NCI-H82 treated with DMSO at 0.1 percent for 48 hours (cell line): ENCODE measurements at regions not wholly inside any gene's neighbourhood (a gene's known extent, or its start where the extent isn't known, plus 50 kb on each side); places are given as distances from the start of the nearest gene placed in this dataset.

Experiments used
- DNase-seq: peaks from one replicate; lab custom pipeline; 2025; ENCODE audit not compliant: unreplicated experiment; lab: John Stamatoyannopoulos, UW

DNA sequence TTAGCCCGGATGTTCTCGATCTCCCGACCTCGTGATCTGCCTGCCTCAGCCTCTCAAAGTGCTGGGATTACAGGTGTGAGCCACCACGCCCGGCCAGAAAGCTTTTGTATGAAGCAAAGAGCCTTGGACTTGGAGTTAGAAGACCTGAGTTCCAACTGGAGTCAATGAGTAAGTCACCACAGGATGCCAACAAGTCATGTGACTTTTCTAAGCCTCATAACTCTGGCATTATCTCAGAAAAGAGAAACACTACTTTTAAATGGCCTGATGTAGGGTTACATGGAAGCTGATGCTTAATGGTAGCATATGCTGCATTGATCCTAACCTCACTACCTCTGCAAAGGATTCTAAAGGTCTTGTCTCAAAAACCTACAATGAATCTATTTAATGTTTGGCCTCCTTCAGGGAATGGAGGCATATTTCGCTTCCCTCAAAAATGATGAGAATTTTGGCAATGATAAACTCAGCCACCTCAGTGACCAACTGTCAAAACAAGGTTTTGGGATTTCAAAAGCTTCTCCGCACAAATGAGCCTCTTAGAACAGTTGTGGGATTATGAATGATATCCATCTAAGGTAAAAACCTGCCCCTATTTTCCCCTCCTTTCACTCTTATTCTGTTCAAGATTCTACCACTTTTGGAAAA is 236.8 kb downstream of the ACTL7B start:
- DNase-seq, result no peak

GRCh38 chr9:108617676-108618075 is 238.1 kb downstream of the ACTL7B start:
- DNase-seq, result no peak

GRCh38 chr9:108615152-108615551 is 240.6 kb downstream of the ACTL7B start:
- DNase-seq, result no peak

GRCh38 chr9:108612513-108612912 is 243.3 kb downstream of the ACTL7B start:
- DNase-seq, result no peak

GRCh38 chr9:108609897-108610253 is 245.9 kb downstream of the ACTL7B start:
- no peak for DNase-seq

DNA sequence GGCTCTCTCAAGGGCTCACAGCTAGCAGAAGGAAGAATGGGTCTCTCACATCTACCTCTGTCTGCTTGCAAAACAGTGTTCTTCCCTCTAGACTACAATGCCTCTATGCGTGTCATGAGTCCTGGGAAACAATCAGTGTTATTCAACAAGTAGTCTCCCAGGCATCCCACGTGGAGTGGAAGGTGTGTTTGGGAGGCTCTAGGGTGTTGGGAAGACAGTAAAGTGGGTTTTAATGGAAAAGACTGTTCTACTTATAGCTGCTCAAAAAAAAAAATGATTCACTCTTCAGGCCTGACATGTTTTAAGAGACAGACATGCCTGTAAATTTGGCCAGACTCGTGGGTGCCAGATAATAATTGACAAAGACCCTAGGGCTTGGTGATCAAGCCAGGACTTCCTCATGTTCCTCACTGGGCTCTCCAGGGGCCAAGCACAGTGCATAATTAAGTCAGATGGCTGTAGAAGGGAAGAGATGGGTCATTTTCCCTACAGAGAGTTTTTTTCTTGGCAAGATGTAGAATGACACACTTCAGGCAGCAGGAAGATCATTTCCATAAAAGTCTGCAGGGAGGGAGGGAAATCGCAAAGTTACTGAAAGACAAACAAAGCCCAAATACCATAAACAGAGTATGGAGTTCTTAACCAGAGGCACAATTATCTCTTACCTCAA is 246.4 kb downstream of the ACTL7B start:
- DNase-seq, result no peak

DNA sequence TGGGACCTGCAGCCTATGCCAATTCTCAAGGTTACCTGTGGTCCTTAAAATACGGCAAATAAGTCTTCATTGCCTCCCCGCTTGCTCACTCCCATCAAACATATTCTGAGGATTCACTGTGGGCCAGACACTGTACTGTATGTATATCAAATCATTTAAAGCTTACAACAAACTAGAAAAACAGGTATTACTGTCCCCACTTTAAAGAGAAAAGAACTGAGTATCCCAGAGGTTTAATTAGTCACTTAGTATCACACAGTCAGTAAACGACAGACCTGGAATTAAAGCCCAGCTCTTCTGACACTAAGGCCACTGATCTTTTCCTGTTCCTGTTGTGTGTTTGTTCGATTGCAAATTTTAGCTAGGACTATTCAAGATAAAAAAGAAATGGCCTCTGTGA is 248.2 kb downstream of the ACTL7B start:
- no peak for DNase-seq

DNA sequence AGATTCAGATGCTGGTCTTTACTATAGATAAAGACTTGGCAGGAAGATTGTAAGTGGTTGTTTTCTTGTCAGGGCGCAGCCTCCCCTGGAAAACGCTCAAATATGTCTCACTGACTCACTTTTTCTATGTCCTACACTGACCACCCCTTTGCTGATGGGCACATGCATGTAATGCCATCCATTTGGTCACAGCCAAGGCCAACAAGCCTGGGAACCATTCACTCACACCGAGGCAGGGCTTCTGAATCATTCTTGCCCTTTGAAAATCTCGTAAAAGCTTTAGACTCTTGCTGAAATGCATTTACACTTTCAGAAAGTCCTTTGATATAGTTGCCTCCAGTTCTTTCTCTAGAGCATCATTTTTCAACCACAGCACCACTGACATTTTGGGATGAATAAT is 249.4 kb downstream of the ACTL7B start:
- DNase-seq, result no peak

DNA sequence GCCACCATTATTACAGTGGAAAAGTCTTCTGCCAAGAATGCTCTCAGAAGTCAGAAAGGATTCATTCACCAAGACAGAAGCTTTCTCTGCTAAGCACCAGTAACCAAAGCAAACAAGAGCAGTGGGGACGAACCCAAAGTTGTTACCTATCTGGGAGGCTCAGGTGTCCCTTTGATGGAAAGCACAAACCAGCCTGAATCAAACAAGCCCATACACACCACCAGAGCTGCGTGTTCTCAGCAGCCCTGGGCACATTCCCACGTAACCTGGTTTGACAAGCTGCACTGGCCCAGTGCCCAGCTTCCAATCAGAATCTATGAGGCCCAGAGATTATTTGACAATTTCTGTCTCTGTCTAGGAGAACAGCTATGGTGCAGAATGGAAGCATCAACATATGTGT is 252.6 kb downstream of the ACTL7B start:
- no peak for DNase-seq

GRCh38 chr9:108600896-108601295 is 254.9 kb downstream of the ACTL7B start:
- no peak for DNase-seq

DNA sequence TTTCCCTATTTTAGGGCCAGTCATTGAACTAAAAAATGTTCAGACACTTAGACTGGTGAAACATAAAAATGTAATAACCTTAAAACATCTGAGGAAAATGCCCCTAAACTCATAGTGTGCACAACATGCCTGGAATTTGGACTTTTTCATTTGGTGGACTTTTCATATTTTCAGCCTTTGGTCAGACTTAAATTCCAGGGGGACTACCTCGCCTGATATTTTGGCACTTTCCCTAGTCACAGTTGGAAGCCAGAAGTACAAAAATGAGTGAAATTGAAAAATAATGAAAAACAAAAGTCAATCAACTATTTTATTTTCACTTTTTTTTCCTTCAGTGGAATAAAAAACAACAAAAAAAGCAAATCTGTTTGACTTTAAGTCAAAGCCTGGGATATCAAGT is 256.2 kb downstream of the ACTL7B start:
- no peak for DNase-seq

GRCh38 chr9:108591121-108591520 is 264.7 kb downstream of the ACTL7B start:
- no peak for DNase-seq

- DNase-seq, result no peak
Observed at GRCh38 chr9:108588246-108588645, 267.5 kb downstream of the ACTL7B start.

GRCh38 chr9:108586471-108587139 is 269.2 kb downstream of the ACTL7B start:
- DNase-seq, result no peak

DNA sequence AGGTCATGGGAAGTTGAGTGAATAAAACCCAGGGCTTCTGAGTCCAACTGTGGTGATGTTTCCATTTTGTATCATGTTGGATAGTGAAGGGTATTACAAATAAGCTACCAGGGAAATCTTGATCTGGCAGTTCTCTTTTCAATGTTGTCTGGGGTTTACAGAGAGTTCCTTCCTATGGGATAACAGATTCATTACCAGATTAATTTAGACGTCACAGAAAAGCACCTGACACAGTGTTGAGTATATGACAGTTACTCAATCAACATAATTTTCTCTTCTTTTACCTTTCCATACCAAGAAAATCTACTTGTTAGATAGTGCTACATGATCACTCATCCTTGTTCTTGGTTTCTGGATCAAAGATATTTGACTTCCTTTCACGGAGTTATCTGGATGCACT is 270.9 kb downstream of the ACTL7B start:
- DNase-seq, result no peak

DNA sequence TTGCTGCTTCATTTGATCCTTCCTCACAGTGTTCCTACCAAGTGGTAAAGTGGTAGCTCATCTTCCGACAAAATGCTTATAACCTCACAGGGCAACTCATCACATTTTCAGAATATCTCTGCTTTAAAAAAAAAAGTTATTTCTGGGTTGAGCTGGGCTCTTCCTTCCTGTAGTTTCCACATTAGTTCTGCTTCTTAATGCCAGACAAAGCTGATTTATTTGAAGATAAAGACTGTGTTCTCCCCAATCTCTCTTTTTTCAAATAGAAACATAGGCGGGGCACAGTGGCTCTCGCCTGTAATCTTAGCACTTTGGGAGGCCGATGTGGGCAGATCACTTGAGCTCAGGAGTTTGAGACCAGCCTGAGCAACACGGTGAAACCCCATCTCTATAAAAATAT is 273.1 kb downstream of the ACTL7B start:
- DNase-seq, result no peak

- DNase-seq, result no peak
Observed at GRCh38 chr9:108579757-108580439, 275.9 kb downstream of the ACTL7B start.

DNA sequence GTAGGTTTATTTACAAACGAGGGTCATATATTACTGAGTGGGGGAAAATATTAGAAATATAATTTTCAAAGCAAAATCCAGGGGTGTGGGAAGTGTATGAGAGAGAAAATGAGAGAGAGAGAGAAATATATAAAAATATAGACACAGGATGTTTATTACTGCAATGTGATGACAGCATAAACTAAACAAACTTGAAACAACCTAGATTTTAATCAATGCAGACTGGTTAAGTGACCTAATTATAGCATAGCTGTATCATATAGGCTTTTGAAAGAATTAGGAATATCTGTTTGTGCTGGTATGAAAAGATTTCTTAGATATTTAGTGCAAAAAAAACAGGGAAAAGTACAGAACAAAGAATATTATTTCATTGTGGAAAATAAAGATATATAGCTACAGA is 280.5 kb downstream of the ACTL7B start:
- no peak for DNase-seq

DNA sequence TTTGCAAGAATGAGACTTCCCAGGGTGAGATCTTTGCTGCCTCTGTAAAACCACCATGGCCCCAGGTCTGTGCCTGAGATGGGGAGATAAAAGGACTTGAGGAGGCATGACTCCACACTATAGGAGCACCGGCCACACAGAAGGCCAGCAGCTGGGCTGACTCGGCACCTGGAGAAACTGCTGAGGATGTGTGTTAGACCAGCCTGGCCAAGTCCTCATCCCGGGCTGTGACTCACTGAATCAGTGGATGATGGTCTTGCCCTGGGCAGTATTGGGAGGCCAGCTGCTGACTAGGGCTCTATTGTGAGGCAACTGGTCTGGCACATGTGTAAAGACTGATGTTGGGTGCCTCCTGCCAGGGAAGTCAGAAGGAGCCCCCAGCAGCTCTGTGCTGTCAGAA is 286.2 kb downstream of the ACTL7B start:
- DNase-seq, result no peak

- no peak for DNase-seq
Observed at GRCh38 chr9:108568093-108568492, 287.7 kb downstream of the ACTL7B start.

GRCh38 chr9:108567571-108567970 is 288.2 kb downstream of the ACTL7B start:
- DNase-seq, result no peak
